OCI-LY3 (cell line): ENCODE measurements at regions not wholly inside any gene's neighbourhood (a gene's known extent, or its start where the extent isn't known, plus 50 kb on each side); places are given as distances from the start of the nearest gene placed in this dataset.

Experiments used
- CTCF ChIP-seq: fragments of 200-600, 300-600 bp; sonication (generic); IDR thresholded peaks from 2 replicates; pipeline ENCODE4 v1.5.1; 2014; ENCODE audit warnings: antibody characterized with exemption, low read length, low read depth
- EZH2phosphoT487 ChIP-seq: fragments of 200-600 bp; shearing (Covaris generic); IDR thresholded peaks from 2 replicates; pipeline ENCODE4 v1.6.1; 2018; ENCODE audit warnings: antibody characterized with exemption, mixed run types, low read depth

- TF ChIP-seq CTCF = no peak
- TF ChIP-seq EZH2phosphoT487 = no peak
Measured at GRCh38 chr5:124114911-124115310, 602.9 kb downstream of the CSNK1G3 start.
